Fibroblast of skin of left biceps (primary cell): ENCODE measurements at regions not wholly inside any gene's neighbourhood (a gene's known extent, or its start where the extent isn't known, plus 50 kb on each side); places are given as distances from the start of the nearest gene placed in this dataset.
"Not testable (repeated sequence)": the region's sequence is repeated elsewhere in the genome, so short reads cannot be mapped to it uniquely, and the experiment has no call there.

ENCODE experiments used
- DNase-seq, 2 experiments: peaks; one replicate each; pipeline ENCODE4 v3.0.0-alpha.2; 2013; ENCODE audit warnings: low read depth in 2 of 2

DNA sequence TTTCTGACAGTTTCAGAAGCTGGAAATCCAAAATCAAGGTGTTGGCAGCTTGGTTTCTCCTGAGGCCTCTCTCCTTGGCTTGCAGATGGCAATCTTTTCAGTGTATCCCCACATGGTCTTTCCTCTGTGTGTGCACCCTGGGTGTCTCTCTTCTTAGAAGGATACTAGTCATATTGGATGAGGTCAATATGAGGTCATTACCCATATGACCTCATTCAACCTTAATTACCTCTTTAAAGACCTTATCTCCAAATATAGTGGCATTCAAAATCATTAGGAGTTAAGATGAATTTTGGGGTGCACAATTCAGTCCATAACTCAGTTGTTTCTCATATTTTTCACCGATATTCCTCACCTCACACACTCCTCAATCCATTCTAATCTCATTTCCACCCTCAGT lies 92.4 kb upstream of the TGM3 start:
- no peak for DNase-seq

GRCh38 chr20:2204021-2204420 lies 91.8 kb upstream of the TGM3 start:
- no peak for DNase-seq

- DNase-seq = peak in 1 of 2 experiments; percentile 10
These were observed 88.6 kb upstream of the TGM3 start for GRCh38 chr20:2206957-2207769.

GRCh38 chr20:2207770-2208097 lies 88.1 kb upstream of the TGM3 start:
- no peak for DNase-seq

GRCh38 chr20:2208897-2209296 lies 86.9 kb upstream of the TGM3 start:
- DNase-seq = no peak

GRCh38 chr20:2210646-2211552 lies 84.9 kb upstream of the TGM3 start:
- DNase-seq = peak; percentile 24 to 38

DNA sequence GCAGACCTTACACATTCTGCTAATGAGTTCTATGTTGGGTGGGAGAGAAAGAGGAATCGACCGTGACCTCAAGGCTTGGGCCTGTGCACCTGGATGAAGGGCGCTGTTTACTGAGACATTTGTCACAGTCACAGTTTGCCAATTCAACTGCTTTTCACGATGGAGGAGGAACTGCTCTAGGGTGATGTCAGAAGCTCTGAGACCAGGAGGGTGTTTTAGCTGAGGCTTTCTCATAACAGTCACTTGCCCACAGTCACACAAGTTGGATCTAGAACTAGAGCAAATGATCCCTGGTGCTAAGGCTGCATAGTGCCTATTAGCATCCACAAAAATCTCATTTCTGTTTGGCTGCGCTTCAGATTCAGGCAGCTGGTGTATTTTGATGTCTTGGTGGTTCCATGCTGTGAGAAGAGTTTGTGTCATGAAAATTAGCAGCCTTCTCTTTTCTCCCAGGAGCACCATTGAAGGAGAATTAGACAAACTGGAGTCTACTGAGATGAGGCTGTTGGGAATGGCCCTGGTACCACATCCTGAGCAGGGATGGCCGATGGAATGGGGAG lies 83.3 kb upstream of the TGM3 start:
- no peak for DNase-seq

DNA sequence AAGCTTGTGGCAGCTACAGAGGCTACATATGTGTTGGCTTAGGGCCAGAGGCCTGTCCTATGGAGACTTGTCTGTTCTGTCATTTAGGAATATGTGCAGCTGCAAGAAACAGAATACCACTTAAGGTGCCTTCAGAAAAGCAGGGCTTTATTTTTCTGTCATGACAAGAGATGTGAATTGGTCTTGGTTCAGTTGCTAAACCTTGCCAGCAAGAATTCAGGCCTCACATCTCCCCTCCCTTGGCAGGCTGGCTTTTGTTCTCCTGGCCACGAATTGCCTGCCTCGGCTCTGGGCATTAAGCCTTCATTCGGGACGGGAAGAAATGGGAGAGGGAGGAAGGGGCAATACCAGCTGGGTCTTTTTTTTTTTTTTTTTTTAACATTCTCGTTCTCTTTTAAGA lies 82.4 kb upstream of the TGM3 start:
- DNase-seq = no peak

GRCh38 chr20:2217857-2218539 lies 77.8 kb upstream of the TGM3 start:
- no peak for DNase-seq

DNA sequence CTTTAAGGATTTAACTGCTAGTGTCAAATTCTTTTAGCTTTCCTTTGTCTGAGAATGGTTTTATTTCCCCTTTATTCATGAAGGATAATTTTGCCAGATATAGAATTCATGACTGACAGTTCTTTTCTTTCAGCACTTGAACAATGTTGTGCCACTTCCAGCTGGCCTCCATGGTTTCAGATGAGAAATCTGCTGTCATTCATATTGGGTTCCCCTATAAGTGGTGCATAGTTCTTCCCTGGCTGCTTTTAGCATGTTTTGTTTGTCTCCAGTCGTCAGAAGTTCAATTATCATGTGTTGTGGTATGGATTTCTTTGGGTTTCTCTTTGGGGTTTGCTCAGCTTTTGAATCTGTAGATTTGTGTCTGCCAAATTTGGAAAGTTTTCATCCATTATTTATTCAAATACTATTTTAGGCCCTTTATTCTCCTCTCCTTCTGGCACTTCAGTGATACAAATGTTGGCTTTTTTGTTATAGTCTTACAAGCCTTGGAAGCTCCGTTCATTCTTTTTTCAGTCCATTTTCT lies 76.3 kb upstream of the TGM3 start:
- DNase-seq = no peak

GRCh38 chr20:2220298-2220697 lies 75.5 kb upstream of the TGM3 start:
- DNase-seq = no peak

DNA sequence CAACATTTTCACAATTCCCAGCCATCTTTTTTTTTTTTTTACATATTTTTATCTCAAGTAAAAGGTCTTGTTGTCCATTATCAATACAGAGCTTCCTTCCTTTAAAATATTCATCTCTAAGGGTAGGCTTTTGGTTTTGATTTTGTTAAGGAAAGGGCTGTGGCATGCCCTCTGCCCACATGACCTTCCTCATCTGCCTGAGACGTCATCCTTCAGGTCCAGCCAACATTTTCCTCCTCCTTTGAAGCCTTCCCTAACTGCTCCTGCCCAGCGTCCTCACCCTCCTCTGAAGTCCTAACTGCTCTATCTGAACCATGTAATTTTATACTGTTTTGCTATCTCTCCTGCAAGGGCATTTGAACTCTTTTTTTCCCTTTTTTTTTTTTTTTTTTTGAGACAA lies 73.9 kb upstream of the TGM3 start:
- DNase-seq = no peak

DNA sequence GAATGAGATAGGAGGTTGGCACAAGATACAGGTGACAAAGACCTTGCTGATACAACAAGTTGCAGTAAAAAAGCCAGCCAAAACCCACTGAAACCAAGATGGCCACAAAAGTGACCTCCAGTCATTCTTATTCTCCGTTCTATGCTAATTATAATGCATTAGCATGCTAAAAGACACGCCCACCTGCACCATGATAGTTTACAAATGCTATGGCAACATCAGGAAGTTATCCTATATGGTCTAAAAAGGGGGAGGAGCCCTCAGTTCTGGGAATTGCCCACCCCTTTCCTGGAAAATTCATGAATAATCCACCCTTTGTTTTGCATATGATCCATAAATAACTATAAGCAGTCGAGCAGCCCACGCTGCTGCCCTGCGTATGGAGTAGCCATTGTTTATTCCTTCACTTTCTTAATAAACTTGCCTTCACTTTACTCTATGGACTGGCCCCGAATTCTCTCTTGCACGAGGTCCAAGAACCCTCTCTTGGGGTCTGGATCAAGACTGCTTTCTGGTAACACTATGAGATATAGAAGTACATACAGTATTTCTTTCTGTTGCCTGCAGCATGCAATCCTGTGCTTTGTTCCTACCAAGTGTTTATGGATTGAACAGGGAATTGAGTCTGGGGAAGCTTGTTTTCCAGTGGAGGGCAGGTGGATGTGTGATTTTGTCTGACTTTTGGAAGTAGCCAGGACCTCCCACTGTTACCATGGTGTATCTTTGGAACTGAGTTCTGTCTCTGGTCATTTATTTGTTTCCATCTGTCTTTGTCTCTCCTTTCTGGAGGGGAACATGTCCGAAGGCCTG lies 72.0 kb upstream of the TGM3 start:
- no peak for DNase-seq

DNA sequence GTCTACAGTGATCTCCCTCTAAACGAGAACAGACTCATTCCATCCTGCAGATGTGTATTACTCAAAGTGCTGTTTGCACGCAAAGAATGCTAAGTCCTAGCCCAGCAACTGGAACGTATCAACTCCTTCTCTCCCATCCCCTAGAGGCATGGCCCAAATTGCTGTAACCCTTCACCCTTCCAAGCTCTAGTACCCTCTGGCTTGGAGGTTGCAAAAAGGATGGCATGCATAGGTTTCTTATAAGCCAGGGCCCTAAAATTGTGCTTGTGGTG lies 71.5 kb upstream of the TGM3 start:
- no peak for DNase-seq

GRCh38 chr20:2227285-2227684 lies 68.5 kb upstream of the TGM3 start:
- DNase-seq = not testable (repeated sequence)

DNA sequence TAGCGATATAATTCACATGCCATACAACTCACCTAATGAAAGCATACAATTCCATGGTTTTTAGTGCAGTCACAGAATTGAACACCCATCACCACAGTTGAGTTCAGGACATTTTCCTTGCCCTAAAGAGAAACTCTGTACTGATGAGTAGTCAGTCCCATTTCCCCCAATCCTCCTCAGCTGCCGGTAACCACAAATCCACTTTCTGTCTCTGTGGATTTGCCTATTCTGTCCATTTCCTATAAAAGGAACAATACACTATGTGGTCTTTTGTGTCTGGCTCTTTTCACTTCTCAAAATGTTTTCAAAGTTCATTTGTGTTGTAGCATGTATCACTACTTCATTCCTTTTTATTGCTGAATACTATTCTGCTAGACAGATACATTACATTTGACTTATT lies 67.9 kb upstream of the TGM3 start:
- DNase-seq = no peak

DNA sequence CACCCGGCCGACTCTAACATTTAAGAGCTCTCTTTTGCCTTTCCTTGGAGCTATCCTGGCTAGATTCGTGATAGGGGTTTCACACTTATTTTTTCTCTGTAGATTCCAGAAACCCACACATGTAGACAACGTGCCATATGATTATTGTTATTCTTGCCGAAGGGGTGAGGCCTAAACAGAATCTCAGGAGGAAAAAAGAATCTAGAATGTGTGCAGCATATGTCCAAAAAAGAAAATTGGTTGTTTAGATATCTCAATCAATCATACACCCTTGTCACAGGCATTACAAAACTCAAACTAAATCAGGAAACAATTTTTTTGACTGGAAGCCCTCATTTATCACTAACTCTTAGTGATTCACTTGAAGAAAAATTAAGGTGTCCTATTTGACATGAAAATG lies 66.9 kb upstream of the TGM3 start:
- peak in 1 of 2 experiments; percentile 10 for DNase-seq

DNA sequence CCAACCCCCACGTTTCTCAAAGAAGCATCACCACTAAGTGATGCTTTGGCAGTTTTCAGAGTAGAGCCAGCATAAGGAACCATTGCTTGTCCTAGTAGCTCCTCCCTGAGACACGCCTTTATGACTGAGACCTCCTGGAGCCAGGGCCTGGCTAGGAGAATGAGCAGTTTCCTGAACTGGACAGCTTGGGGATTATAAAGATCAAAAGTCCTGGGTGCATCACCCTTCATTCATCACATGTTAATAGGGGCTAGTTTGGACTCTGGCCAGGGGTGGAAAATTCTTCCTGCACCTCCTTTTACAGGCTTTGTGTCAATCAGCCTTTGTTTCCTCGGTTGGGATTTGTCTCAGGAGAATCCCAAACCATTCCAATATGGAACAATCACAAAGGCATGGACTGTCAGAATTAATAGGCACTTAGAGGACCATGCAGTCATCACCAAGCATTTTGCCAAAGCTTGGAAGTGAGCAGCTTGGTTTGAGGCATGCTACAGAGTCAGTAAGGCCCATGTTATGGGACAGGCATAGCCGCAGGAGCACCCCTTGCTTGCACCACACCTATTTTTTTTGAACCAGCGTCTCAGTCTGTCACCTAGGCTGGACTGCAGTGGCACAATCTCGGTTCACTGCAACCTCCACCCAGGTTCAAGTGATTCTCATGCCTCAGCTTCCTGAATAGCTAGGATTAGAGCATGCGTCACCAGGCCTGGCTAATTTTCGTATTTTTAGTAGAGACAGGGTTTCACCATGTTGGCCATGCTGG lies 64.9 kb upstream of the TGM3 start:
- DNase-seq = no peak

- no peak for DNase-seq
These were observed 64.1 kb upstream of the TGM3 start for GRCh38 chr20:2231701-2232100.

GRCh38 chr20:2234598-2235191 lies 61.1 kb upstream of the TGM3 start:
- no peak for DNase-seq
